Epithelial cell of esophagus (primary cell): ENCODE measurements at regions not wholly inside any gene's neighbourhood (a gene's known extent, or its start where the extent isn't known, plus 50 kb on each side); places are given as distances from the start of the nearest gene placed in this dataset.

Experiments used
- DNase-seq: peaks from one replicate; pipeline ENCODE4 v3.0.0; 2010; ENCODE audit warnings: low read depth
- H3K4me3 ChIP-seq: 2 replicates; pipeline ENCODE4 v1.5.1; 2011; ENCODE audit warnings: mild to moderate bottlenecking, low read length, control low read depth
- TF ChIP-seq, protein P1 (sequence below): IDR thresholded peaks from 2 replicates; pipeline ENCODE4 v1.5.1; 2011; ENCODE audit warnings: low read depth, mild to moderate bottlenecking, low read length, control low read depth, inconsistent platforms; ENCODE audit not compliant: insufficient read depth; ENCODE audit errors: missing control alignments

DNA sequence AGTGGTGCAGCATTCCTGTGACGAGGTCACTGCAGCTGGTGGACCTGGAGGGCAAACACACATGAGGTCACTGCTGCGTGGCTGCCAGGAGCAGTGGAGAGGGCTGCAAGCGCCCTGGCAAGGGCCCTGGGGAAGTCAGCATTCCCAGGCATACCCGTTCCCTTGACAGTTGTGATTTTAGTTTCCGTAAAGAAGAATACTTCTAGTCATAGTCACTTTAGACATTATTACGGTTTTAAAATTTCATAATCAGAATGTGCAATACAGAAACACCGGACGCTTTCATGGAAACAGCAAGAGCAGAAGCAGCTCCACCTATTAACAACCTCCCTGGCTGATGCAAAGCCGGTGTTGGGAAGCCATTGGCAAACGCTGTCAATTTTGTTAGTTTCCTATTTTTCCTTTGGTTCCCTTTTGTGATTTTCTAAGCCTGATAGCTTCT, 129.8 kb downstream of the GADD45G start:
- H3K4me3 ChIP-seq, result no peak overlapping the region

DNA sequence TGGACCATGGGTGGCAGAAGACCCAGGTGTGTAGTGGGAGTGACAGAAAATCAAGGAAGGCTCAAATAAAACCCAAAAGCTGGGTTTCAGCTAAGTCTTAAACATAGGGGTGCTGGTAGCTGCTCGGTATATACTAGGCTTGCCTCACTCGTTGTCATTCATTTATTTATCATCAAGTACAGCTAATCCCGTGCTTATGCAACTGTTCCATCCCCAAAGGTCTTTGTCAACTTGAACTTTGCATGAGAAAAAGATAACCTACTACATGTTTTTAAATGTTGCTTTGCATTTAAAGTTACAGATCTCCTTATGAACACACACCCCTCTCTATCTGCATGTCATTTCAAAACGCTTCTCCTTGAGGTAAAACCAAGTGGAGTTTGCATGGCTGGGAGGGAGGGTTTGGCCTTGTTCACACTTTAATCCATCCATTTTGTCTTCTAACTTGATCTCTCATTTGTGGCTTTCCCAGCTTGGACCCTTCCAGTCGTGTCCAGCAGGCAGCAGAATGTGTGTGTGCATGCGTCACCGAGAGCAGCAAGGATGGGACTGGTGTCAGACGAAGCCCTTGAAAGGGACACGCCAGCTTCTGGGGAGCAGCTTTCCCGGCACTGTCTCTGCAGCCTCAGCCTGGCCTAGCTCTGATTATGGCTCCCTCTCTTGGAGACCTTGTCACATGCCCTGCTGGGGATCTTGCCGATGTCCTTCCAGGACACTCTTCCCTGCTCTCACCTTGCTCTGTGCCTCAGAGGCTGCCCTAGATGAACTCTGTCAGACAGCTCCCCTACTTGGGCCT, 133.5 kb downstream of the GADD45G start:
- TF ChIP-seq, protein P1, sequence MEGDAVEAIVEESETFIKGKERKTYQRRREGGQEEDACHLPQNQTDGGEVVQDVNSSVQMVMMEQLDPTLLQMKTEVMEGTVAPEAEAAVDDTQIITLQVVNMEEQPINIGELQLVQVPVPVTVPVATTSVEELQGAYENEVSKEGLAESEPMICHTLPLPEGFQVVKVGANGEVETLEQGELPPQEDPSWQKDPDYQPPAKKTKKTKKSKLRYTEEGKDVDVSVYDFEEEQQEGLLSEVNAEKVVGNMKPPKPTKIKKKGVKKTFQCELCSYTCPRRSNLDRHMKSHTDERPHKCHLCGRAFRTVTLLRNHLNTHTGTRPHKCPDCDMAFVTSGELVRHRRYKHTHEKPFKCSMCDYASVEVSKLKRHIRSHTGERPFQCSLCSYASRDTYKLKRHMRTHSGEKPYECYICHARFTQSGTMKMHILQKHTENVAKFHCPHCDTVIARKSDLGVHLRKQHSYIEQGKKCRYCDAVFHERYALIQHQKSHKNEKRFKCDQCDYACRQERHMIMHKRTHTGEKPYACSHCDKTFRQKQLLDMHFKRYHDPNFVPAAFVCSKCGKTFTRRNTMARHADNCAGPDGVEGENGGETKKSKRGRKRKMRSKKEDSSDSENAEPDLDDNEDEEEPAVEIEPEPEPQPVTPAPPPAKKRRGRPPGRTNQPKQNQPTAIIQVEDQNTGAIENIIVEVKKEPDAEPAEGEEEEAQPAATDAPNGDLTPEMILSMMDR, result no peak
- no peak overlapping the region for H3K4me3 ChIP-seq
- DNase-seq, result no peak

More for the DNA sequence above, 129.8 kb downstream of the GADD45G start:
- no peak for DNase-seq
- TF ChIP-seq, protein P1, result no peak

DNA sequence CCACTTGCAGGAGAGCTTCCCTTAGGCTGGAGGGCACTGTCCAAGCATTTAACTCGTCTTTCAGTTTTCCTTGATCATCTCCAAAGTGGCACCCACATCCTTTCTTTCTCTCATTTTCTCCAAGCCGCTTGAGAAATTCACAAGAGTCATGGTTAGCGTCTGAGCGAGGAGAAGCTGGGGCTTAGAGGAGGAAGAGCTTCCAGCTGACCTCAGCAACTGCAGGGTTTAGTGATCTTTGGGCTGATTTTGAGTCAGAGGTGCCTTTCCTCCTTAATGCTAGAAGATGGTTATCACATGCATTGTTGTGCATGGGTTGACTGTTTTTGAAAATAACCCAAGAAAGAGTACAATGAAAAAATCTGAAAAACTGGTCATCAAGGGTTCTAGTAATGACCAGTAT, 134.7 kb downstream of the GADD45G start:
- TF ChIP-seq, protein P1, result no peak
- no peak for DNase-seq
- H3K4me3 ChIP-seq, result no peak overlapping the region

DNA sequence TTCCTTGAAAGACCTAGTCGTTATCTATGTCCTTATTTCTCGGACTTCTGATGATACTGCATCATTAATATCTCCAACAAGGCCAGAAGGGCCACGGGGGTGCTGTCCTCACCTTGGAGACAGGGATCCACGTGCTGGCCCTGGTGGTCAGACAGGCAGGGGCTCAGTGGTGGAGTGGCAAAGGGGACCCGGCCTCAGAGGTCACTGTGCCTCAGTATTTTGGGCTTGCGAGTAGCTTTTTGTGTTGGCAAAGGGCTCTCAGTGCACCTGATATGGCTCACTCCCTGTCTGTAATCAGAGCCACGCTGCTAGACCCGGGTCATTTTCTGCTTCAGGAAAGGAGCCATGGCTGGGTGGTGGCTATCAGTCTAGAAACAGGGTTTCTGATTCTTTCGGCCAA, 135.1 kb downstream of the GADD45G start:
- DNase-seq, result no peak
- H3K4me3 ChIP-seq, result no peak overlapping the region
- TF ChIP-seq, protein P1, result no peak

DNA sequence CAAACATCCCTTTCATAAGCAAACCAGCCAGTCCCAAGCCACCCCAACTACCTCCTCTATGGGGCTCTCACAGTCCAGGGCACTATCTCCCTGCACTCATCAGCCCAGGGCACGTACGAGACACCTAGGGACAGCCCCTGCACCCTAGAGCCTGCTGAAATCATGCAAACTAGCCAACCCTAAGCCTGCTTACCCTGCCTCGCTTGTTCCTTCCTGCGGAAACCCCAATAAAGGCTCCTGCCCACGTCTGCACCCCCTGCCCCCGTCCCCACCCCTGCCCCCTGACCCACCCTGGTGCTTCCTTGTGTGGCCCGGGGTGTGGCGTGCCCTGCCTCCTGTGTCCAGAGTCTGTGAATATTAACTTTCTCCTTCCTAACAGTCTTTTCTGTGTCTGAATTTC, 135.9 kb downstream of the GADD45G start:
- TF ChIP-seq, protein P1, result no peak
- H3K4me3 ChIP-seq, result no peak overlapping the region
- DNase-seq, result no peak

DNA sequence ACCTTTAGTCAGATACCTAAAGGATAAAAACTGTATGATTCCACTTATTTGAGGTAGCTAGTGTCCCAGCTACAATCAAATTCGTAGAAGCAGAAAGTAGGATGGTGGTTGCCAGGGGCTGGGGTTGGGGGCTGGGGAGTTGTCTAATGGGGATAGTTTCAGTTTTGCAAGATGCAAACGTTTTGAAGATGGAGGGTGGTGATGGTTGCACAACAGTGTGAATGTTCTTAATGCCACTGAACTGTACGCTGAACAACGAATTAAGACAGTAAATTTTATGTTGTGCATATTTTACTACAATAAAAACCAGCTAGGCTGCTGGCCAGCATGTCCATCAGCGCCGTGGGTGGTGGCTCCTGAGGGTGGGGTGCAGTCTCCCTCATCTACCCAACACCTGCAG, 137.8 kb downstream of the GADD45G start:
- H3K4me3 ChIP-seq, result no peak overlapping the region
- DNase-seq, result no peak
- TF ChIP-seq, protein P1, result no peak

DNA sequence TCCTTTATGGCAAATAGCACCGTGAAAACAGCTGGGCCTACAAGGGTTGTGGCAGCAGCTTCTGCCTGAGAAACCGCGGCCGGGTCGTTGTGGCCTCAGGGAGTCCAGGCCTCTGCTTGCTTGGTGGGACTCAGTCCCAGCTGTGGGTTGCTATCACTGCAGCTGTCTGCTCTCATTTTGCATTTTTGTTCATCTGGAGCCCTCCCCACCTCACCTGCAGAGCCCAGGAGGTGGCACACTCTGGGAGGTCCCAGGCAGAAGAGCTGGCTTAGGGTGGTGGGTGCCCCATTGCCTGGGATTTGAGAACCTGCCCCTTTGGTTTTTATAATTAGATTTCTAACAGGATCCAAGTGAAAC, 138.4 kb downstream of the GADD45G start:
- no peak overlapping the region for H3K4me3 ChIP-seq
- TF ChIP-seq, protein P1, result no peak

More for the DNA sequence above, 138.4 kb downstream of the GADD45G start:
- no peak for DNase-seq
